ENCODE measurements at regions not wholly inside any gene's neighbourhood (a gene's known extent, or its start where the extent isn't known, plus 50 kb on each side); places are given as distances from the start of the nearest gene placed in this dataset.

DNA sequence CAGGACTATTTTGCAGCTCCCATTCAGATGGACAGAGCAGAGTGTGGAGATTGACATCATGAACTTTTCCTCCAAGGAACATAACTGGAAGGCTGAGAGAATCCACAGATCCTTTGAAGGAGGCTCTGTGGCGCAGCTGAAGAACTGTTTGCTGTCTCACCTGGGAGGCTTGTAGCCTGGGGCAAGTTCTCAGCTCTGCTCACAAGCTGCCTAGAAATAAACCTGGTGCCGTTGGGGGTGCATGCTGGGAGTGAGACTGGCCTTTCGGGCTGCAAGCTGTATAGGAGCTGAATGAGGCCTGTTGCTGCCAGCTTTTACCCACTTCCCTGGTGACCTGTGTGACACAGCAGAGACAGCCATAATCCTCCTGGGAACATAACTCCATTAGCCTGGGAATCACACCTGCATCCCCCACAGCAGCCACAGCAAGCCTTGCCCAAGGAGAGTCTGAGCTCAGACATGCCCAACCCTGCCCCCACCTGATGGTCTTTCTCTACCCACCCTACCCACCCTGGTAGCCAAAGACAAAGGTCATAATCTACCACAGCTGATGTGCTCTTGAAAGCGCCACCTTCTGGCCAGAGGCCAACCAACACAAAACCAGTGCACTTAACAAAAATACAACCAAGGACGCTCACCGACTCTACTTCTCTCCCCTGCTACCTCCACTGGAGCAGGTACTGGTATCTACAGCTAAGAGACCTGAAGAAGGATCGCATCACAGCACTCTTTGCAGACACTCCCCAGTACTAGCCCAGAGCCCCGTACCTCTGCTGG, 205.1 kb upstream of the MRPS30 start:
- in situ Hi-C loops (cut with HindIII; ENCODE audit: low sequenced_read_pairs) = no loop called here
- no peak for DNase-seq (ENCODE audit: low read depth)
- TF ChIP-seq, protein P1, sequence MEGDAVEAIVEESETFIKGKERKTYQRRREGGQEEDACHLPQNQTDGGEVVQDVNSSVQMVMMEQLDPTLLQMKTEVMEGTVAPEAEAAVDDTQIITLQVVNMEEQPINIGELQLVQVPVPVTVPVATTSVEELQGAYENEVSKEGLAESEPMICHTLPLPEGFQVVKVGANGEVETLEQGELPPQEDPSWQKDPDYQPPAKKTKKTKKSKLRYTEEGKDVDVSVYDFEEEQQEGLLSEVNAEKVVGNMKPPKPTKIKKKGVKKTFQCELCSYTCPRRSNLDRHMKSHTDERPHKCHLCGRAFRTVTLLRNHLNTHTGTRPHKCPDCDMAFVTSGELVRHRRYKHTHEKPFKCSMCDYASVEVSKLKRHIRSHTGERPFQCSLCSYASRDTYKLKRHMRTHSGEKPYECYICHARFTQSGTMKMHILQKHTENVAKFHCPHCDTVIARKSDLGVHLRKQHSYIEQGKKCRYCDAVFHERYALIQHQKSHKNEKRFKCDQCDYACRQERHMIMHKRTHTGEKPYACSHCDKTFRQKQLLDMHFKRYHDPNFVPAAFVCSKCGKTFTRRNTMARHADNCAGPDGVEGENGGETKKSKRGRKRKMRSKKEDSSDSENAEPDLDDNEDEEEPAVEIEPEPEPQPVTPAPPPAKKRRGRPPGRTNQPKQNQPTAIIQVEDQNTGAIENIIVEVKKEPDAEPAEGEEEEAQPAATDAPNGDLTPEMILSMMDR (IDR thresholded peaks at IDR 0.05; ENCODE audit: low read depth, low read length, missing control alignments) = no peak
- no peak overlapping the region for H3K4me3 ChIP-seq (ENCODE audit: low read depth, low read length)

DNA sequence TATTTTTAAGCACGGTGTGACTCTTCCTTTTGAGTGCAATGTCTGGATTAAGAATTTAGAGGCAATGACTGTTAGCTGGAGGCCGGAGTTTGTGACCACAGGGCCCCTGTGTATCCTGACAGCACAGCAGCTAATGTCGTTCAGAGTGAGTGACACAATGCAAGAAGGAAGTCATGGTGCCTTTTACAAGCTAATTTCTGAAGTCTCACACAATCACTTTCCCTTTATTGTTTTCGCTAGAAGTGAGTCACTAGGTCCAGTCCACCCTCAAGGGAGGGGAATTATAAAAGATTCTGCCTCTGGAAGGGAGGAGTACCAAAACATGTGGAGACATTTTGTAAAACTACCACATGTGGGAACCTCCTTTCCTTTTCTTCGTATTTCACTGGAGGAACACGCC, 185.5 kb upstream of the FGF10 start:
- TF ChIP-seq, protein P1 (IDR thresholded peaks at IDR 0.05; ENCODE audit: low read depth, low read length, missing control alignments) = no peak
- in situ Hi-C loops (cut with HindIII; ENCODE audit: low sequenced_read_pairs) = no loop called here
- no peak overlapping the region for H3K4me3 ChIP-seq (ENCODE audit: low read depth, low read length)
- no peak for DNase-seq (ENCODE audit: low read depth)

DNA sequence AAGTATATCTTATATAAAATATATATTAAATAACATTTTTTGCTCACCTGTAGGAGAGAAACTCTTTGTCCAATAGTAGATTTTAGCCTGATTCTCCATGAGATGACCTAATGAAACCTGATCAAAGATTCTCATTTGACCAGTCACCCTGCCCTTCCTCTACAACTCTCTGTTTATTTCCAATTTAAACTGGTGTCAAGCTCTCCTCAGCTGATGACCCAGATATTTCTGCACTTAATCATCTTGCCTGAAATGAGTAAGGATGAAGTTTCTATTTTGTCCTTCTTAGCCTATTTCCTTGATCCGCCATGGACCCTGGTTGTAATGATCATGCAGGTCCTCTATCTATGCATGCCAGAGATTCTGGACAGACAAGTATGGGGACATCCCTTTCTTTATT, 179.3 kb upstream of the FGF10 start:
- H3K4me3 ChIP-seq (ENCODE audit: low read depth, low read length) = no peak overlapping the region
- TF ChIP-seq, protein P1 (IDR thresholded peaks at IDR 0.05; ENCODE audit: low read depth, low read length, missing control alignments) = no peak
- DNase-seq (ENCODE audit: low read depth) = no peak
- in situ Hi-C loops (cut with HindIII; ENCODE audit: low sequenced_read_pairs) = no loop called here

DNA sequence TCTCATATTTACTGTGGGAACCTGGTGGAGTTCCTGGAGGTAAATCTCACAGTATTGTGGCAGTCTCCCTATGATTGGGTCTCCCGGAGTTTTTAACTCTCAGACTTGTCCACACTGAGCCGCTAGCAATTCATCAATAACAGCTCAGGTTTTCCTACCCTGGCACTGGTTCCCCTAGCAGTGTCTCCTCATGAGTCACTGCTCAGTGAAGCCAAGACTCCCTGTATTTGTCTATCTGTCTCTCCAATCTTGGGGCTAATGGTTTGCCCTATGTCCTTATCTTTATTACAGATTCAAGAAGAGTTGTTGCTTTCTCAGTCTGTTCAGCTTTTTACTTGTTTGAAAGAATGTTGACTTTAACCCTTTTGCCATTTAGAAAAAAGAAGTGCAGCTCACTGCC, 176.7 kb upstream of the FGF10 start:
- TF ChIP-seq, protein P1 (IDR thresholded peaks at IDR 0.05; ENCODE audit: low read depth, low read length, missing control alignments) = no peak
- DNase-seq (ENCODE audit: low read depth) = no peak
- in situ Hi-C loops (cut with HindIII; ENCODE audit: low sequenced_read_pairs) = no loop called here
- no peak overlapping the region for H3K4me3 ChIP-seq (ENCODE audit: low read depth, low read length)

DNA sequence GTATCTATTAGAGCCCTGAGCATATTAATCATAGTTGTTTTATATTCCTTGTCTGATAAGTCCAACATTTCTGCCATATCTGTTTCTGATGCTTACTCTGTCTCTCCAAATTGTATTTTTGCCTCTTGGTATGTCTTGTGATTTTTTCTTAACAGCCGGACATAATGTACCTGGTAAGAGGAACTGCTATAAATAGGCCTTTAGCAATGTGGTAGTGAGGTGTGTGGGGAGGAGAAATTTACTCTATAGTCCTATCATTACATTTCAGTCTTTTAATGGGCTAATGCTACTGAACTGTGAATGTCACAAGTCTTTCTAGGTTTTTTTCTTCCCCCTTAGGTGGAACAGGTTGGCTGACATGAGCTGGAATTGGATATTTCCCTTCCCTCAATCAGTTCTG, 176.1 kb upstream of the FGF10 start:
- TF ChIP-seq, protein P1 (IDR thresholded peaks at IDR 0.05; ENCODE audit: low read depth, low read length, missing control alignments) = no peak
- H3K4me3 ChIP-seq (ENCODE audit: low read depth, low read length) = no peak overlapping the region
- in situ Hi-C loops (cut with HindIII; ENCODE audit: low sequenced_read_pairs) = no loop called here
- DNase-seq (ENCODE audit: low read depth) = no peak

DNA sequence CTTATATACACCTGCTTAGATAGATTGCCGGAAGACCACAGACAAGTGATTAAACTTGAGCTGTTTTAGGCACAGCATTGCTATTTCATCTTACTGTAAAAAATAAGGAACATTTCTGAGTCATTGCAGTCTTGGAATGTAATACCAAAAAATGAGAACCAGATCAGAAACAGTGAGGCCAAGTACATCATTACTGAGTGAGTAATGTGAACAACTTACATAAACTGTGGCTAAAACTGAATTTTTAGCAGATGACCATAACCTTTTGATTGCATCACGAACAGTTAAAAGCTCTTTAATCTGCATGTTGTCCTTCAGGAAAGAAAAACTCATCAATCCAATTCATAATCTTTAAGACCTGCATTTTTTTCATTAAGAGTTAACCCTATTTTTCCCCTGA, 157.1 kb upstream of the FGF10 start:
- peak; percentile 1 for DNase-seq (ENCODE audit: low read depth)
- H3K4me3 ChIP-seq (ENCODE audit: low read depth, low read length) = no peak overlapping the region
- TF ChIP-seq, protein P1 (IDR thresholded peaks at IDR 0.05; ENCODE audit: low read depth, low read length, missing control alignments) = no peak
- in situ Hi-C loops (cut with HindIII; ENCODE audit: low sequenced_read_pairs) = no loop called here
